ENCODE measurements at regions not wholly inside any gene's neighbourhood (a gene's known extent, or its start where the extent isn't known, plus 50 kb on each side); places are given as distances from the start of the nearest gene placed in this dataset.

- no peak for DNase-seq
Measured at GRCh38 chr20:6483727-6484126, 283.8 kb upstream of the BMP2 start.

GRCh38 chr20:6482486-6482885 lies 285.0 kb upstream of the BMP2 start:
- DNase-seq, result no peak

GRCh38 chr20:6480328-6481200 lies 286.9 kb upstream of the BMP2 start:
- DNase-seq, result no peak

- DNase-seq, result no peak
Measured at GRCh38 chr20:6473197-6473596, 294.3 kb upstream of the BMP2 start.

- no peak for DNase-seq
Measured at GRCh38 chr20:6471871-6472270, 295.6 kb upstream of the BMP2 start.

GRCh38 chr20:6471110-6471647 lies 296.3 kb upstream of the BMP2 start:
- DNase-seq, result no peak

- no peak for DNase-seq
Measured at GRCh38 chr20:6469695-6470094, 297.8 kb upstream of the BMP2 start.

- DNase-seq, result no peak
Measured at GRCh38 chr20:6468423-6469116, 298.9 kb upstream of the BMP2 start.

- no peak for DNase-seq
Measured at GRCh38 chr20:6467562-6467961, 299.9 kb upstream of the BMP2 start.

- DNase-seq, result no peak
Measured at GRCh38 chr20:6466075-6466810, 301.2 kb upstream of the BMP2 start.

- no peak for DNase-seq
Measured at GRCh38 chr20:6450841-6451240, 316.6 kb upstream of the BMP2 start.

- no peak for DNase-seq
Measured at GRCh38 chr20:6440443-6440799, 317.6 kb upstream of the FERMT1 start.

GRCh38 chr20:6439737-6440442 lies 317.1 kb upstream of the FERMT1 start:
- no peak for DNase-seq

GRCh38 chr20:6434131-6434530 lies 311.3 kb upstream of the FERMT1 start:
- DNase-seq, result no peak

GRCh38 chr20:6430381-6430780 lies 307.6 kb upstream of the FERMT1 start:
- DNase-seq, result no peak

GRCh38 chr20:6426287-6426891 lies 303.6 kb upstream of the FERMT1 start:
- DNase-seq, result no peak

GRCh38 chr20:6421321-6422248 lies 298.8 kb upstream of the FERMT1 start:
- DNase-seq, result peak; percentile 49 to 75

GRCh38 chr20:6420336-6420735 lies 297.5 kb upstream of the FERMT1 start:
- no peak for DNase-seq

GRCh38 chr20:6418732-6419131 lies 295.9 kb upstream of the FERMT1 start:
- DNase-seq, result no peak

- no peak for DNase-seq
Measured at GRCh38 chr20:6416371-6416770, 293.5 kb upstream of the FERMT1 start.

- DNase-seq, result no peak
Measured at GRCh38 chr20:6411651-6412050, 288.8 kb upstream of the FERMT1 start.

Data from NCI-H1930 (cell line).